AG04450 (cell line): ENCODE measurements at regions not wholly inside any gene's neighbourhood (a gene's known extent, or its start where the extent isn't known, plus 50 kb on each side); places are given as distances from the start of the nearest gene placed in this dataset.
"Not testable (repeated sequence)": the region's sequence is repeated elsewhere in the genome, so short reads cannot be mapped to it uniquely, and the experiment has no call there.

ENCODE experiments used
- CTCF ChIA-PET: fragments of 300-600, 350-600 bp; formaldehyde crosslinking; extraction: SDS; loops from one replicate; lab custom pipeline; 2022; ENCODE audit warnings: antibody characterized with exemption, inconsistent platforms; lab: Charles Lee
- POLR2A ChIA-PET: fragments of 350-600 bp; formaldehyde crosslinking; extraction: SDS; loops from one replicate; lab custom pipeline; 2021; ENCODE audit warnings: antibody characterized with exemption, inconsistent platforms; lab: Yijun Ruan, JAX
- DNase-seq: peaks from one replicate; pipeline ENCODE4 v3.0.0-alpha.2; 2011; ENCODE audit warnings: low read depth, low spot score
- H3K27ac ChIP-seq: one replicate; pipeline ENCODE4 v1.5.1; 2012; ENCODE audit warnings: low read depth, low read length, control low read depth
- H3K27me3 ChIP-seq: one replicate; pipeline ENCODE4 v1.6.0; 2012; ENCODE audit warnings: low read length; ENCODE audit not compliant: control insufficient read depth, insufficient read depth
- H3K4me3 ChIP-seq: 2 replicates; pipeline ENCODE4 v1.5.1; 2011; ENCODE audit warnings: mild to moderate bottlenecking, low read depth, low read length, control low read depth
- H3K9me3 ChIP-seq: 2 replicates; pipeline ENCODE4 v1.5.1; 2012; ENCODE audit warnings: low read length; ENCODE audit not compliant: control insufficient read depth, insufficient read depth
- CTCF ChIP-seq: IDR thresholded peaks from 2 replicates; pipeline ENCODE4 v1.5.1; 2011; ENCODE audit warnings: low read depth, low read length, control low read depth, inconsistent platforms

DNA sequence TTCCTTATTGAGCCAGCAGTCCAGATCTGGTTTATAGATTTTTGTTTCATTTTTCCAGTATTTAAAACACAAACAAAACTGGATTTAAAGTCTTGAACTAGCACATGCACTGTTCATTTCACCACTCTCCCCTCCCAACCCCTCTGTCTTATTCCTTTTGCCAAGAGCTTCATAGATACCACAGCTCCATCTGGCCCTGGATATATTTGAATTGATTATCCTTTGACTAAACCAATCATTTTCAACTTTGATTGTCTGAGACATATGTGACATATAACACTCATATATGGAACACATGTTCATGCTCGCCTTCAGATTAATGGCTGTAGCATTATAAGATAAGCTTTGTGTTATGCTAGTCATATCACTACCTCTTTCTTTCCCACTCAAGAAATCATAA is 376.6 kb upstream of the NAALADL2 start:
- DNase-seq, result no peak
- Histone ChIP-seq H3K4me3 (no peak overlapping the region), H3K27ac (no peak overlapping the region), H3K9me3 (no peaks in the 10 kb centered on the region), H3K27me3 (no peaks in the 10 kb centered on the region)
- no peak for TF ChIP-seq CTCF
- CTCF ChIA-PET, result no interaction called here
- POLR2A ChIA-PET, result no interaction called here

- POLR2A ChIA-PET, result no interaction called here
- H3K27me3 ChIP-seq, result no peaks in the 10 kb centered on the region
- no peak for TF ChIP-seq CTCF
- no peaks in the 10 kb centered on the region for H3K9me3 ChIP-seq
- DNase-seq, result no peak
- H3K4me3 ChIP-seq, result no peak overlapping the region
- CTCF ChIA-PET, result no interaction called here
- H3K27ac ChIP-seq, result no peak overlapping the region
Observed at GRCh38 chr3:174483254-174483653, 375.9 kb upstream of the NAALADL2 start.

GRCh38 chr3:174483856-174484255 is 375.3 kb upstream of the NAALADL2 start:
- POLR2A ChIA-PET, DNase-seq, CTCF ChIA-PET, H3K4me3 ChIP-seq, H3K27ac ChIP-seq, H3K27me3 ChIP-seq, H3K9me3 ChIP-seq: not testable (repeated sequence)

DNA sequence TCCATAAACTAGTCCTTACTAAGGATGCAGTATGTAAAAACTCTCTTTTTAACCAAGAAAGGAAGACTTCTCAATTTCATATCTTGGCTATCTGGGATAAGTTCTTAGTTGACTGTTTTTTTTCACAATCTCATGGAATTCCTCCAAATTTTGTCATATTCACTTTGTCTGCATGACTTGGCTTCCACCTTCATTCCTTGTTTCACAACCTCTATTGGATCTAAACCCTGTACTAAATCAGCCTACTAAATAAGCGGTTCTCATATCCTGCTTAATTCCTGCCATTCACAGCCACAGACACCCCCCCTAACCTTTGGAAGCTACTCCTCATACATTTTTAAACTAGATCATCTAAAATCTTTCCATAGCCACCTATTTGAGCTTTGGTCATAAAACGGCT is 370.6 kb upstream of the NAALADL2 start:
- H3K27ac ChIP-seq, result no peak overlapping the region
- no peaks in the 10 kb centered on the region for H3K9me3 ChIP-seq
- no peaks in the 10 kb centered on the region for H3K27me3 ChIP-seq
- H3K4me3 ChIP-seq, result no peak overlapping the region
- DNase-seq, result no peak
- POLR2A ChIA-PET, result no interaction called here
- CTCF ChIA-PET, result no interaction called here
- TF ChIP-seq CTCF, result no peak

GRCh38 chr3:174495311-174495710 is 363.8 kb upstream of the NAALADL2 start:
- Histone ChIP-seq H3K27ac (no peak overlapping the region), H3K9me3 (no peaks in the 10 kb centered on the region), H3K4me3 (no peak overlapping the region), H3K27me3 (no peaks in the 10 kb centered on the region)
- TF ChIP-seq CTCF, result no peak
- DNase-seq, result no peak
- CTCF ChIA-PET, result no interaction called here
- POLR2A ChIA-PET, result interaction anchor here (0.7 kb wide), 1 partner anchor 54 kb away, joined by 4 read pairs; no protein-coding TSS in a partner anchor

GRCh38 chr3:174495928-174496327 is 363.2 kb upstream of the NAALADL2 start:
- TF ChIP-seq CTCF, result no peak
- no peaks in the 10 kb centered on the region for H3K27me3 ChIP-seq
- DNase-seq, result no peak
- POLR2A ChIA-PET, result interaction anchor here (0.5 kb wide), 1 partner anchor 54 kb away, joined by 3 read pairs; no protein-coding TSS in a partner anchor
- CTCF ChIA-PET, result no interaction called here
- H3K9me3 ChIP-seq, result no peaks in the 10 kb centered on the region
- no peak overlapping the region for H3K4me3 ChIP-seq
- no peak overlapping the region for H3K27ac ChIP-seq
